ENCODE measurements at regions not wholly inside any gene's neighbourhood (a gene's known extent, or its start where the extent isn't known, plus 50 kb on each side); places are given as distances from the start of the nearest gene placed in this dataset.

- TF ChIP-seq CTCF (IDR thresholded peaks at IDR 0.05): no peak
- H3K9me3 ChIP-seq (ENCODE audit: control insufficient read depth, low read length): no peaks in the 10 kb centered on the region
- H3K4me3 ChIP-seq (ENCODE audit: low read depth, low read length): no peak overlapping the region
- no peak overlapping the region for H3K9ac ChIP-seq
- no peaks in the 10 kb centered on the region for H3K79me2 ChIP-seq
- H3K27me3 ChIP-seq (ENCODE audit: control insufficient read depth, insufficient read depth, low read length): no peaks in the 10 kb centered on the region
- no peaks in the 10 kb centered on the region for H3K36me3 ChIP-seq (ENCODE audit: control insufficient read depth, insufficient read depth, low read length)
- H3K4me1 ChIP-seq: peaks cover 7% of the 10 kb centered on the region
- H2AFZ ChIP-seq: no peak overlapping the region
- H3K27ac ChIP-seq: no peak overlapping the region
- H3K4me2 ChIP-seq (ENCODE audit: low read length): no peak overlapping the region
Observed at GRCh38 chr11:113578715-113579250, 103.6 kb upstream of the DRD2 start.

GRCh38 chr11:113578033-113578380 lies 102.8 kb upstream of the DRD2 start:
- Histone ChIP-seq H3K4me1 (peaks cover 7% of the 10 kb centered on the region), H3K27me3 (ENCODE audit: control insufficient read depth, insufficient read depth, low read length) (no peaks in the 10 kb centered on the region), H3K4me3 (ENCODE audit: low read depth, low read length) (no peak overlapping the region), H3K9me3 (ENCODE audit: control insufficient read depth, low read length) (no peaks in the 10 kb centered on the region), H3K79me2 (no peaks in the 10 kb centered on the region), H3K27ac (no peak overlapping the region), H3K9ac (no peak overlapping the region), H3K36me3 (ENCODE audit: control insufficient read depth, insufficient read depth, low read length) (no peaks in the 10 kb centered on the region), H3K4me2 (ENCODE audit: low read length) (no peak overlapping the region), H2AFZ (no peak overlapping the region)
- no peak for TF ChIP-seq CTCF (IDR thresholded peaks at IDR 0.05)

GRCh38 chr11:113577356-113578032 lies 102.3 kb upstream of the DRD2 start:
- Histone ChIP-seq H3K36me3 (ENCODE audit: control insufficient read depth, insufficient read depth, low read length) (no peaks in the 10 kb centered on the region), H3K27ac (no peak overlapping the region), H3K27me3 (ENCODE audit: control insufficient read depth, insufficient read depth, low read length) (no peaks in the 10 kb centered on the region), H3K4me1 (peaks cover 7% of the 10 kb centered on the region), H3K79me2 (no peaks in the 10 kb centered on the region), H2AFZ (no peak overlapping the region), H3K4me3 (ENCODE audit: low read depth, low read length) (no peak overlapping the region), H3K9me3 (ENCODE audit: control insufficient read depth, low read length) (no peaks in the 10 kb centered on the region), H3K9ac (no peak overlapping the region), H3K4me2 (ENCODE audit: low read length) (no peak overlapping the region)
- no peak for TF ChIP-seq CTCF (IDR thresholded peaks at IDR 0.05)

- H3K4me1 ChIP-seq: peaks cover 7% of the 10 kb centered on the region
- H3K79me2 ChIP-seq: no peaks in the 10 kb centered on the region
- no peak overlapping the region for H3K4me2 ChIP-seq (ENCODE audit: low read length)
- no peak overlapping the region for H3K9ac ChIP-seq
- H3K4me3 ChIP-seq (ENCODE audit: low read depth, low read length): no peak overlapping the region
- H3K27ac ChIP-seq: no peak overlapping the region
- no peaks in the 10 kb centered on the region for H3K27me3 ChIP-seq (ENCODE audit: control insufficient read depth, insufficient read depth, low read length)
- H2AFZ ChIP-seq: no peak overlapping the region
- no peaks in the 10 kb centered on the region for H3K9me3 ChIP-seq (ENCODE audit: control insufficient read depth, low read length)
- no peaks in the 10 kb centered on the region for H3K36me3 ChIP-seq (ENCODE audit: control insufficient read depth, insufficient read depth, low read length)
- TF ChIP-seq CTCF (IDR thresholded peaks at IDR 0.05): no peak
Observed at GRCh38 chr11:113574586-113574985, 99.4 kb upstream of the DRD2 start.

GRCh38 chr11:113574171-113574570 lies 99.0 kb upstream of the DRD2 start:
- no peak overlapping the region for H3K4me2 ChIP-seq (ENCODE audit: low read length)
- no peaks in the 10 kb centered on the region for H3K79me2 ChIP-seq
- peaks cover 7% of the 10 kb centered on the region for H3K4me1 ChIP-seq
- H3K27me3 ChIP-seq (ENCODE audit: control insufficient read depth, insufficient read depth, low read length): no peaks in the 10 kb centered on the region
- no peak overlapping the region for H3K9ac ChIP-seq
- H3K4me3 ChIP-seq (ENCODE audit: low read depth, low read length): no peak overlapping the region
- no peak overlapping the region for H2AFZ ChIP-seq
- H3K9me3 ChIP-seq (ENCODE audit: control insufficient read depth, low read length): no peaks in the 10 kb centered on the region
- TF ChIP-seq CTCF (IDR thresholded peaks at IDR 0.05): no peak
- no peak overlapping the region for H3K27ac ChIP-seq
- H3K36me3 ChIP-seq (ENCODE audit: control insufficient read depth, insufficient read depth, low read length): no peaks in the 10 kb centered on the region
